ENCODE measurements at regions not wholly inside any gene's neighbourhood (a gene's known extent, or its start where the extent isn't known, plus 50 kb on each side); places are given as distances from the start of the nearest gene placed in this dataset.
A peak's percentile ranks its signal among the peaks of the same experiment; 100 is the strongest.
"Not testable (repeated sequence)": the region's sequence is repeated elsewhere in the genome, so short reads cannot be mapped to it uniquely, and the experiment has no call there.

GRCh38 chr3:160098261-160098908 lies 109.8 kb downstream of the IL12A start:
- no peak for DNase-seq

DNA sequence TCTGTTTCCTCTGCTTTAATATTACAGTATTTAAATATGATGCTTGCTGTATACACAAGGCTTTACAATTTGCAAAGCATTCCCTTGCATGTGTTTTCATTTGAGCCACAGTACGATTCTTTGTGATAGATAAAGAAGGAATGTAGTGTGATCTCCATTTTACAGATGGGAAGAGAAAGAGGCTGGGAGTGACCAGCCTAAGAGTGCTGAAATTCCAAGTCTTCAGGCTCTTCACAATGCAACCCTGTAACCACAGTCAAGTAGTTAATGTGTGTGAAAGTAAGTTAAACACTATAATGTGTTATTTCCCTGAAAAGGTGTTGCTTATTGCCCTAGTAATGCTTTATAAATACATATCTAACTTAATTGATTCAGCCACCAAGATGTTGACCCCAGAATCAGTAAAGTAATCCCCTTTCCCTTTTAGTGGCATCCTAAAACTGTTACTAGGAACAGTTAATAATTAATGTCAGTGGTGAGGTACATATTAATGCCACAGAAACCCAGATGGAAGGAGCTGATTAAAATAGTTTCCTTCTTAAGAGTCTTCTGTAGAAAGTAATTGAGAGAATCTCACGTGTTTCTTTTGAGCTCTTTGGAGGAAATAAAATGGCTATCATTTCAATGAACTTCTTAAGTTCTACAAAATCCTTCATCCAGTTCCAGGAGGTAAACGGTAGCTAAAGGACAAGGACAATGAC lies 110.4 kb downstream of the IL12A start:
- no peak for DNase-seq

GRCh38 chr3:160099834-160100233 lies 111.2 kb downstream of the IL12A start:
- DNase-seq, result no peak

DNA sequence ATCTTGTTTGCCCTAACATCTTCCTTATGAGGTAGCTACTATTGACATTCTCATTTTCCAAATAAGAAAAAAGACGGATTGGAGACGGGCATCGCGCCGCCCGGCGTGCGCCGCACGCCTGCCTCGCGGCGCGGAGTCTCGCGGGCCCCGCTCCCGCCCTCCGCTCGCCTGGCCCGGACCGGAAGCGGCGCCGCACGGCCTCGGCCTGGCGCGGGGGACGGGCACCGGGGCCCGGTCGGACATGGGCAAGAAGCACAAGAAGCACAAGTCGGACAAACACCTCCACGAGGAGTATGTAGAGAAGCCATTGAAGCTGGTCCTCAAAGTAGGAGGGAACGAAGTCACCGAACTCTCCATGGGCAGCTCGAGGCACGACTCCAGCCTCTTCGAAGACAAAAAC lies 112.0 kb downstream of the IL12A start:
- DNase-seq, result no peak

GRCh38 chr3:160102001-160102400 lies 113.4 kb downstream of the IL12A start:
- not testable (repeated sequence) for DNase-seq

DNA sequence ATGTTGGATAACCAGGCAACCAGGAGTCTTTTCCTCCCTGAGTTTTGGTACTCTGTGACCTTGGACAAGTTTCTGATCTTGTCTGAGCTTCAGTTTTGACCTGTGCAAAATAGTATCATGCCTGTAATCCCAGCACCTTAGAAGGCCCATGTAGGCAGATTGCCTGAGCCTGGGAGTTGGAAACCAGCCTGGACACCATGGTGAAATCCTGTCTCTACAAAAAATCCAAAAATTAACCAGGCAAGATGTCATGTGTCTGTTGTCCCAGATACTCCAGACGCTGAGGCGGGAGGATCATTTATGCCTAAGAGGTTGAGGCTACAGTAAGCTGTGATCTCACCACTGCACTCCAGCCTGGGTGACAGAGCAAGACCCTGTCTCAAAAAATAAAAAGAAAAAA lies 114.8 kb downstream of the IL12A start:
- DNase-seq, result no peak

GRCh38 chr3:160105907-160106584 lies 117.4 kb downstream of the IL12A start:
- no peak for DNase-seq

DNA sequence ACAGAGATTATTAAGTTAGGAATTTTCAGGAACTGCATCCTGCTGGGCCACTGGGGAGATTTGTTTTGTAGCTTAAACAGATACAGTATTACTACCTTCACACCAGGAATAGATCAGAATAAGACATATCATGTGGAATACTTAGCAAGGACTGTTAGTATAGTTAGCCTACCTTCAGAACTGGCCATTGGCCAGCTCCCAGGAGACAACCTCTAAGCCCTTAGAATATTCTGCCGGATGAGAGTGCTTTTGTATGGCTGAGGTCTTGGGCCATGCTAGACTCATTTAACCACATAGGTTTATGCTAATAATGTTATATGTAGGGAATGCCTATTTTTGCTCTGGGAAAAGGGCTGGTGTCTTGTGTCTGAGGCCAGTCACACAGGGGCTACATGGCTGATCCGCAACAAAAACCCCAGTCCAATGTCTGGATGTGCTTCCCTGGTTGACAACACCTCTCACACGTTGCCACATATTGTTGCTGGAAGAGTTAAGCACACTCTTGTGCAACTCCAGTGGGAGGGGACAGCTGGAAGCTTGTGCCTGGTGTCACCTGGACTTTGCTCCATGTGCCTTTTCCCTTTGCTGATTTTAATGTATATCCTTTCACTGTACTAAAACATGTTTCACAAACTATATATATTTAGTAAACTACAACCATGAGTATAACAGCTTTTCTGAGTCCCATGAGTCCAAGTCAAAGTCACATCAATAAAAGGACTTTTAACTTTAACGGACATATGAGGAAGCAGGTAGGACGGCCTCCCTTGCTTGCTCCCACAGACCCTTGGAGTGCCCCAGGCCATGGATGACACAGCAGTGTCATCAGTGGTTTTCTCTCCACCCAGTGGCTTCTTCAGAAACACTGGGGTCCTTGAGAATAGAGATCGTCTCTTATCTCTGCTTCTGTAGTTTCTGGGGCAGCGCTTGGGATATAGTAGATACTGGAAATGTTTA lies 118.0 kb upstream of the C3orf80 start:
- DNase-seq, result no peak

GRCh38 chr3:160108362-160108761 lies 116.9 kb upstream of the C3orf80 start:
- no peak for DNase-seq

DNA sequence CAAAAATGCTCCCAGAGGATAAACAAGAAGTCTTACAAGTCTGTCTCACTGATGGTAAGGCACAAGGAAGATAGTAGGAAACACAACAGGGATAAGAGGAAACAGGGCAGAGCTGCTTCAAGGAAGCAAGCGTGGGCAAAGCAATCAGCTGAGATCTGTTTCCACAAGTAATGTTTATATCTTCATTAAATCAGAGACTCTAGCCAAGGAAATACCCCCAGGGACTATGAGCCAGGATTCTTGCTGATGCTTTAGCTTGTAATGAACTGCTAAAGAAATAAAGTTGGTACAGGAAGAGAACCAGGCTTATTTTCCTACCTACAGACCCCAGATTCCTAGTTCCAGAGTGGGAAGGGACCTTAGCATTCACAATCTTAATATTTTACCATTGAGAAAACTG lies 112.7 kb upstream of the C3orf80 start:
- DNase-seq, result no peak

DNA sequence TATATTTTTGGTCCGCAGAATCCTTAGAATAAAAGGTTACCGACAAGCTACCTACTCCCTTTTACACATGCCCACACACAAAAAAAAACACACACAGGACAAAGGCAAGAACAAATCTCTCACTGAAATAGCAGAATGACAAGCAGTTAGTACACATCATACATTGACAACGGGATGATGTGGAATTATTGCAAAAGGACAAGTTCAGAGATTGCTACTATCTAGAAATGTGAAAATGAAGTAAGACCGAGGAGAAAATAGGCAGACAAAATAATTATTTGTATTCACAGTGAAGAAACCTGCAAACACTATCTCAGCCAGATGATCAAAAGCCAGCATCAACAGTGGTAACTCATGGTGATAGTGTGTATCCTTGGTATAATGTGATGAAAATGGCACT lies 112.2 kb upstream of the C3orf80 start:
- DNase-seq, result no peak

DNA sequence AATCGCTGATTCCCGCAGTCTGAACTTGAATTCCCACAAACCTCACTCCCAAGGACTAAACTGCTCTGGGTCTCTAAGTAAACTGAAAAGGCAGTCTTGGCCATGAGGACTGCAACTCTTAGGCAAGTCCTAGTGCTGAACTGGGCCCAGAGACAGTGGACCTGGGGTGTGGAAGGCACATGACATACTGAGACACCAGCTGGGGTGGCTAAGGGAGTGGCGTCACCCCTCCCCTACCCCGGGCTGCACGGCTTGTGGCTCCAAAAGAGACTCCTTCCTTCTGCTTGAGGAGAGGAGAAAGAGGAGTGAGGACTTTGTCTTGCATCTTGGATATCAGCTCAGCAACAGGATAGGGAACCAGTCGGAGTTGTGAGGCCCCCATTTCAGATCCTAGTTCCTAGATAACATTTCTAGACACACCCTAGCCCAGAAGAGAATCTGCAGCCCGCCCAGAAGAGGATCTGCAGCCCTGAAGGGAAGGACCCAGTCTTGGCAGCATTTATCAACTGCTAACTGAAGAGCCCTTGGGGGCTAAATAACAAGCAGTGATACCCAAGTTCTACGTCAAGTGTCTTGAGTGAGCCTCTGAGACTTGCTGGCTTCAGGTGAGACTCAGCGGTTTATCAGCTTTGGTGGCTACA lies 110.7 kb upstream of the C3orf80 start:
- DNase-seq, result no peak

GRCh38 chr3:160115387-160115786 lies 109.8 kb upstream of the C3orf80 start:
- DNase-seq, result no peak

DNA sequence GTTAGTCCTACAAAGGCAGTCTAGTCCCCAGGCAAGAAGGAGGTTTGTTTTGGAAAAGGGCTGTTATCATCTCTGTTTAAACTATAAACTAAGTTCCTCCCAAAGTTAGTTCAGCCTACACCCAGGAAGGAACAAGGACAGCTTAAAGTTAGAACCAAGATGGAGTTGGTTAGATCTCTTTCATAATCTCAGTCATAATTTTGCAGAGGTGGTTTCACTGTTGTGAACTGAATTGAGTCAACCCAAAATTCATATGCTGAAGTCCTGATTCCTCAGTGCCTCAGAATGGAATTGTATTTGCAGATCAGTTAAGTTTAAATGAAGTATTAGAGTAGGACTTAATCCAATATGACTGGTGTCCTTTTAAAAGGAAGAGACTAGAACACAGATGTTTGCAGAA lies 101.0 kb upstream of the C3orf80 start:
- DNase-seq, result no peak

DNA sequence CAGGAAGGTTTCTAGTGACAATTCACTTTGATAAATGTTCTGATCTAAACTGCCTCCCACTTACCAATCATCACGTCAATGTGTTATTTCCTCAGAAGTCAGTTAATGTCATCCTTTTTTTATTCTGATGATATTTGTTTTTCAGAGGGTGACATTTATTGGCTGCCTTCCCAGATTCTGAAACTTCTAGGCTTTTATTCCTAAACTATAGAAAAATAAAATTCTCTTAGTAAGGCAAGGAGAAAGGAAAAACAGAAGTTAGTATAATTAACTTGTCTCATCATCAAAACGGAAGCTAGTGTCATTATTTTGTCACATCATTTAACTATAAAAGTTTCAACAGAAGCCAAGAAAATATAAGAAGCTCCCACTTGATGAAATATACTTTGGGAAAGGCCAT lies 100.0 kb upstream of the C3orf80 start:
- no peak for DNase-seq

GRCh38 chr3:160126051-160126450 lies 99.2 kb upstream of the C3orf80 start:
- peak; percentile 36 for DNase-seq

DNA sequence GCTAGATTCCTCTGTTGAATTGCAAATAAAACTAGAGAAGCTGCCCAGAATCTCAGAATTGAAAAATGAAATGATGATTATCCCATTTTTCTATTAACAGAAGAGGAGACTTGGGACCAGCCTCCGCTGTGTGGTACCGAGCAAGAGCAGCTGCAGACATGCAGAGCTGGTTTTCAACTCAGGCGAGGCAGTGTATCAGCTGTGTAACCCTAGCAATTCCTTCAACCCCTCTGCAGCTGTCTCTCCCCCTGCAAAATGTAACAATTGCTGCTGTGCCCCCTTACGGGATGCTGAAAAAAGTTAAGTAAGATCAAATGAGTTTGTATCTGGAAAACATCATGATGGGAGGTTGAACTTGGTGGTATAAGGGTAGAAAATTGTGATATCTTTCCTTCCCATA lies 98.5 kb upstream of the C3orf80 start:
- no peak for DNase-seq

- DNase-seq, result no peak
These were observed 97.9 kb upstream of the C3orf80 start for GRCh38 chr3:160127308-160127707.

DNA sequence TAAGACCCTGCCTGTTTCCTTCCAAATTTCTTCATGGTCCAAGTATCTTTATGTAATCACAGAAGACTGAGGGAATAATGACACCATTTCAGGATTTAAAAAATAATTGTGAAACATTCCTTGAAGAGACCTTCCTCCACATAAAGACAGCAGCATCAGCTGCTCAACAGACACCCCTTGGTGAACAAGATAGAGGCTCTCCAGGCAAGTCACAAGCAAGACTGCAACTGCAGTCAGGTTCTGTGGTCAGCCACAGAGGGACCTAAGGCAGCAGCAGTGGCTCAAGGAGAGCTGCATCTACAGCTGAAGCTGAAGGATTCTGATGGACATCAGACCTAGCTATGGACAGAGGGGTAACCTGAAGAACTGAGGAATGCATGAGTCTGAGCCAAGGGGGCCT lies 97.2 kb upstream of the C3orf80 start:
- DNase-seq, result no peak

DNA sequence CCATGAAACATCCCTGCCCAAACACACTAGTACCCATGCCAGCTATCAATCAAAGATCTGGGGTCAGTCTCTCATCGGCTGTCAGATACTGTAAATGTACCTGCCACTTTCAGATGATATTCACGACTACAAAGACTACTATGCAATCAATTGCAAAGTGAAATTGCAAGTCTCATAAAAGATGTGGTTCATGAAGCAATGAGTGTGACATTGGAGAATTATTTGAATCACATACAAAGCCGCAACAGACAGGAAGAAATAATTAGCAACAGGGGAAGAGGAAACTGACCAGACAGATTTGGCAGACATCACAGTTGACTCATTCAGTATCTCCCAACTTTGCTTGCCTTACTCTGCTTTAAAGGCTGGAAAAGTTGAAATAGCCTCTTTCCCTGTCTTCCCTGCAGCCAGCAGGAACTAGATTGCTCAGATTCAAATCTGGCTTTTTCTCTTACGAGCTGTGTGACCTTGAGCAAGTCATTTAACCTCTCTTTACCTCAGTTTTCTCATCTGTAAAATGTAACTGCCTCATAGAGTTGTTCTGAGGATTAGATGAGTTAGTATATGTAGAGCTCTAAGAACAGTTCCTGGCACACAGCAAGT lies 95.7 kb upstream of the C3orf80 start:
- peak; percentile 93 for DNase-seq

- DNase-seq, result no peak
These were observed 95.2 kb upstream of the C3orf80 start for GRCh38 chr3:160130071-160130470.

DNA sequence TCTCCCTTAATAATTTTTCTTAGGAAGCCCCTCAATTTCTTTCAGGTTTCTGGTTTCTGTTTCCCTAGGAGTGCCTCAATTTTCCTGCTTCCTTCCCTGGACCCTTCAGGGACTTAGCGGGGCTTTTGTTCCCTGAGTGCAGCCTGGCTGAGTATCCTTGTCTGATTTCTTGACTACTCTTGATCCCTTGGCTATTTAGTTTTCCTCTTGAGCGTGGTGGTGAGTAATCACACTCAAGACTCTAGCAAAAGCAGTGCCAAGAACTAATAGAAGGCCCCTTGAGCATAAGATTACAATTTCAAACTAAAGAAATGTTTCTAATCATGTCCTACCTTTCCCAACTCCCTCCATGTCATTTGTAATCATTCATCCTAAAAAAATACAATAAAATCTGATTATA lies 94.3 kb upstream of the C3orf80 start:
- no peak for DNase-seq
